NCI-H1092 (cell line): ENCODE measurements at regions not wholly inside any gene's neighbourhood (a gene's known extent, or its start where the extent isn't known, plus 50 kb on each side); places are given as distances from the start of the nearest gene placed in this dataset.

Source experiments
- DNase-seq: peaks from one replicate; lab custom pipeline; 2025; lab: John Stamatoyannopoulos, UW

- no peak for DNase-seq
Observed at GRCh38 chr10:28963539-28964221, 286.4 kb downstream of the BAMBI start.

GRCh38 chr10:28965937-28966336 is 288.6 kb downstream of the BAMBI start:
- DNase-seq, result no peak

DNA sequence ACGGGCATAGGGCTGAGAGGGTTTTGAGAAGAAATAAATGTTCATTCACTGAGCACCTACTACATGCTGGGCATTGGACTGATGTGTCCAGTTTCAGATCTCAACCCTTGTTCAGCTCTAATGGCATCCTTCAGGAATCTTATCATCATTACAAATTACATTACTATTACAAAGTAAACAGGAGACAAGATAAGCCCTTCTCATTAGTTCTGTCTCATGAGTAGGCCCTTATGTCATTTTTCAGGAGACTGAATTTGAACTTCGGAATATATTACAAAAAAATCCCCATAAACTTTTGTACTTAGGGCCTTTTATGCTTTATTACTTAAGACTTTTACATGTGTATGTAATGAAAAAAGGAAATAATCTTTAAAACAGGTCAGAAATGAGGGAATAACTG is 289.7 kb downstream of the BAMBI start:
- DNase-seq, result no peak

DNA sequence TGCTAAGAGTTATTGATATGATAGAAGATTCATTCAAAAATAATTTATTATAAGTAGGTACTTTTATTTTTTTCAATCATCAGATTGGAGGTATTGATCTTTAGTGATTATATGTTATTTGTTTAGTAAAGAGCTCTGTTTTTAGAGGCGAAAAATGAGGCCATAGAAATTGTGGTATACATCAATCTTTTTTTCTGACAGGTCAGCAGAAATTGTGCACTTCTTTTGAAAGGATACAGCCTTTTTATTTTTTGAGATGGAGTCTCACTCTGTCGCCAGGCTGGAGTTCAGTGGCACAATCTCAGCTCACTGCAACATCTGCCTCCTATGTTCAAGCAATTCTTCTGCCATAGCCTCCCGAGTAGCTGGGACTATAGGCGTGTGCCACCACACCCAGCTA is 292.1 kb downstream of the BAMBI start:
- DNase-seq, result no peak

- DNase-seq, result no peak
Observed at GRCh38 chr10:28970231-28970630, 292.9 kb downstream of the BAMBI start.

- no peak for DNase-seq
Observed at GRCh38 chr10:28971255-28971654, 293.9 kb downstream of the BAMBI start.

- no peak for DNase-seq
Observed at GRCh38 chr10:28971764-28972163, 294.4 kb downstream of the BAMBI start.

- DNase-seq, result no peak
Observed at GRCh38 chr10:28973309-28973972, 296.1 kb downstream of the BAMBI start.

GRCh38 chr10:28975891-28976531 is 298.7 kb downstream of the BAMBI start:
- peak; percentile 80 for DNase-seq

DNA sequence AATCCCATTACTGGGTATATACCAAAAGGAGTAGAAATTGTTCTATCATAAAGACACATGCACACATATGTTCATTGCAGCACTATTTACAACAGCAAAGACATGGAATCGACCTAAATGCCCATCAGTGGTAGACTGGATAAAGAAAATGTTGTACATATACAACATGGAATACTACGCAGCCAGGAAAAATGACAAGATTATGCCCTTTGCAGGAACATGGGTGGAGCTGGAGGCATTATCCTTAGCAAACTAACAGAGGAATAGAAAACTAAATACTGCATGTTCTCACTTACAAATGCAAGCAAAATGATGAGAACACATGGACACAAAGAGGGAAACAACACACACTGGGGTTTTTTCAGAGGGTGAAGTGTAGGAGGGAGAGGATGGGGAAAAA is 300.2 kb downstream of the BAMBI start:
- DNase-seq, result no peak

GRCh38 chr10:28980264-28980663 is 302.9 kb downstream of the BAMBI start:
- DNase-seq, result no peak

- DNase-seq, result no peak
Observed at GRCh38 chr10:28981007-28981406, 303.7 kb downstream of the BAMBI start.

GRCh38 chr10:28982974-28983373 is 305.7 kb downstream of the BAMBI start:
- no peak for DNase-seq

- no peak for DNase-seq
Observed at GRCh38 chr10:28983799-28984198, 305.1 kb upstream of the LYZL1 start.

GRCh38 chr10:28984431-28984830 is 304.4 kb upstream of the LYZL1 start:
- peak; percentile 16 for DNase-seq

DNA sequence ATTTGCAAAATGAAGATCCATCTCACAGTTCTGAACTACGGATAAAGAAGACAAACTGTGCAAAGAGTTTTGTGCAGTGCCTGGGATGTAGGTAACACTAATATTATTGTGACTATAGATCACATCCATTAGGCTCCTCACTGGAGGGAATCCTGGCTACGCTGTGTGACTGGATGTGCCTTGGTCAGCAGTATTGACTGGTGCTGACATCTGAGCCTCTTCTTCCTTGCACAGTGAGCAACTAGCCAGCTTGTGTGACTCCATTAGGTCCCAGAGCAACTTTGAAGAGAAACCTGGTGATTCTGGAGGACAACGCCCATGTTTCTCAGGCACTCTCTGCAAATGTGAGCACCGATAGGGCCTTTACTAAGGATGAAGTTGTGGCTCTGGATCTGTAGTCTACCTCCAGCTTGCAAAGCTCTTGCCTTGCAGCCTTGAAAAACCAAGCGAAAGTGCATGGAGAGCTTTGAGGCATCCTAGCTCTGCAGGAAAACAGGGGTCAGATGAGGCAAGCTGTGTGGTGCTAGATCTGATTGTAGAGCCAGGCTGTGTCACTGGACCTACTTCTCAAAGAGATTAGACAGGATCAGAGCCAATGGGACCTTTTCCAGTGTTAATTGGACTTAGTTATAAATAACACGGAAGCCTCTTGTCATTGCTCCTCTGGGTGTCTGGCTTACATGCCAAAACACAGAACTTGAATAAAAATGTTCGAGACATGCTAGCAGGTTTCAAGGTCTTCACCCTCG is 303.6 kb upstream of the LYZL1 start:
- DNase-seq, result no peak

DNA sequence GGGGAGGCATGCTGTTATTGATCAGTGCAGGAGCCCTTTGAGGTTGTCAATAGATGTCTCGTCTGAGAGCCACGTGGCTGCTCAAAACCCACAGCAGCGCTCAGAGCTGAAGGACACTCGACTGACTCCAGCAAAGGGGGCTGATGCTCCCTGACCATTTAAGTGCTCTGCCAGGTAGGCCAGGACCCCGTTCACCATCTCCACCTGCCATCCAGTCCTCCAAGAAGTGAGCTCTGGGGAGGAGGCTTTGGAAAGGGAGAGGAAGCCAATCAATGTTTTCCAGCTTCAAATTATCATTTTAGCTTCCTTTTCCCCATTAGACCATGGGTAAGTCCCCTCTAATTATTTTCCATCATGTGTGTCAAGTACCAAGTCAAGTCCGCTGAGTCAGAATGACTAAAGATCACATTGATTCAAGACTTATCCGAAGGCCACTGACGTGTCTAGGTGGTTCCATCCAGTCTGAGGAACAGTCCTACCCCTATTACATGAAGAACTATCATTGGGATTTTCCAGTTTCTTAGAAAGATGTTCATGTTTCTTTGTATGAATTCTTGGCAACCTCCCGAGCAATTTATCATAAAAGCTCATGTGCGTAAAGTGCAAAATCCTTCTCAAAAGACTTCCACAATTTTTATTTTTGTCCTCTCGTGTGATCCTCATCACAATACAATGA is 302.6 kb upstream of the LYZL1 start:
- no peak for DNase-seq

- no peak for DNase-seq
Observed at GRCh38 chr10:28986856-28987255, 302.0 kb upstream of the LYZL1 start.

- no peak for DNase-seq
Observed at GRCh38 chr10:28987555-28988320, 301.1 kb upstream of the LYZL1 start.

DNA sequence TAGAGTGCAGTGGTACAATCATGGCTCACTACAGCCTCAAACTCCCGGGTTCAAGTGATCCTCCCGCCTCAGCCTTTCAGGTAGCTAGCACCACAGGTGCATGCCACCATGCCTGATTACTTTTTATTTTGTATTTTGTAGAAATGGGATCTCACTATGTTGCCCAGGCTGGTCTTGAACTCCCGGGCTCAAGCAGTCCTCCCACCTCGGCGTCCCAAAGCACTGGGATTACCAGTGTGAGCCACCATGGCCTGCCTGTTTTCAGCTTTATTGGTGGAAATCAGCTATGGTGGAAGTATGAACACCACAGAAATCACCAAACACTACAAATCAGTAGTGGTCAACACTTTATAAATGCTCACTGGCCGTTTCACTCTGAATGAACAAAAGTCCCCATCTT is 299.9 kb upstream of the LYZL1 start:
- DNase-seq, result no peak
